GM12892 (cell line): ENCODE measurements at regions not wholly inside any gene's neighbourhood (a gene's known extent, or its start where the extent isn't known, plus 50 kb on each side); places are given as distances from the start of the nearest gene placed in this dataset.

ENCODE experiments used
- POLR2A ChIP-seq: IDR thresholded peaks from 2 replicates; pipeline ENCODE4 v1.6.1; 2011; ENCODE audit warnings: low read depth, low read length, control low read depth
- POLR2AphosphoS5 ChIP-seq: IDR thresholded peaks from 2 replicates; pipeline ENCODE4 v1.6.1; 2011; ENCODE audit warnings: low read depth, low read length, control low read depth
- TAF1 ChIP-seq: IDR thresholded peaks from 2 replicates; pipeline ENCODE4 v1.6.1; 2011; ENCODE audit warnings: low read depth, mild to moderate bottlenecking, control low read depth, low read length, borderline replicate concordance

GRCh38 chr10:109721453-109722064 lies 201.8 kb downstream of the XPNPEP1 start:
- TF ChIP-seq POLR2A (no peak), TAF1 (no peak), POLR2AphosphoS5 (no peak)
